HG03354 (cell line): ENCODE measurements at regions not wholly inside any gene's neighbourhood (a gene's known extent, or its start where the extent isn't known, plus 50 kb on each side); places are given as distances from the start of the nearest gene placed in this dataset.

Experiments used
- ATAC-seq: cut with Tn5 transposase; IDR thresholded peaks from one replicate; pipeline ENCODE4 v1.9.1; 2021; ENCODE audit warnings: mild to moderate bottlenecking; ENCODE audit not compliant: unreplicated experiment, poor library complexity, severe bottlenecking

DNA sequence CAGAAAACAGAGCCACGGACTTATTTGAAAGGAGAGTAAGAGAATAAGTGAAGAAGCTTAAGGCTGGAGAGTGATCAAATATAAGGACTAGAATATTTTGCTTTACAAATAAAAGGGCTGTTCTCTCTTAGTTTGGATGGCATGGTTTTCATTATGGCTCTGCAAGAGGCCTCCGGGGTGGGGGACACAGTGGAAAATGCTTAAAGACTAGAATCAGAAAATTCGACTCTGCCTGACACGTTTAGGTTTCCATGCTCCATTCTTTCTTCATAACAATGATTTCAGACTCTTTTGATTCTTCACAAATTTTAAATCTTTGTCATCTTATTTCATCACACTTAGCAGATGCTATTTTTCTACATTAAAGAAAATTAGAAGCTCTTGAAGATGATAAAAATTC, 632.4 kb upstream of the BOD1L1 start:
- ATAC-seq, result no peak

DNA sequence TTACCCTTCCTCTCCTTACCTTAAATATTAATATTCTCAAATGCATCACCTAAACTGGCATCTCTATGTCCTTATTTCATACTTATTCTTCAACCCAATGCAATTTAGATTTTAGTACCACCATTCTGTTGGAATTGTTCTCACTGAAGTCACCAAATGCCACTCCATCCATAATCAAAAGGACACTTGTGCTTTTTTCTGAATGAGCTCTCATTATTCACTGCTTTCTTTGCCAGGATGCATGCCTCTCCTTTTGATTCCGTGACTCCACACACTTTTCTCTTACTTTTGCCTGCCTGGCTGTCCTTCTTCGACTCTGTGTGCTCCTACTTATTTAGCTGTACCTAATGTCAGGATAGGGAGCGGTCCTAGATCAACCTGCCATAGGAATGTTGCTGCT, 633.1 kb upstream of the BOD1L1 start:
- ATAC-seq, result no peak

DNA sequence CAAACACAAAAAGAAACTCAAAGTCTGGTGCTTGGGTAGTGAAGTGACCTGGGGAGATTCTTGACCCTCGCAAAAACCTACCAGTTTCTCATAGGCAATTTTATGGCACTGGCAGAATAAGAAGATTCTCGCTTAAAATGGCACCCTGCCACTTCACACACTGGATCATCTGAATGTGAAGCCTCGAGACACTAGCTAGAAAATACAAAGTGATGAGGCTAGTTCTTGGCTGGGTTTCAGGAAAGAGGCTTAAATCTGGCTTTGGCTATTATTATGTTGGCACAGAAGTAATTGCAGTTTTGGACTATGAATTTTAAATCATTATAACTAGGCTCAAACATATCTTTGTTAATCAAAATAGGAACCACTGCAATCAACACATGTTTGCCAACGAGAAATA, 634.7 kb upstream of the BOD1L1 start:
- no peak for ATAC-seq

DNA sequence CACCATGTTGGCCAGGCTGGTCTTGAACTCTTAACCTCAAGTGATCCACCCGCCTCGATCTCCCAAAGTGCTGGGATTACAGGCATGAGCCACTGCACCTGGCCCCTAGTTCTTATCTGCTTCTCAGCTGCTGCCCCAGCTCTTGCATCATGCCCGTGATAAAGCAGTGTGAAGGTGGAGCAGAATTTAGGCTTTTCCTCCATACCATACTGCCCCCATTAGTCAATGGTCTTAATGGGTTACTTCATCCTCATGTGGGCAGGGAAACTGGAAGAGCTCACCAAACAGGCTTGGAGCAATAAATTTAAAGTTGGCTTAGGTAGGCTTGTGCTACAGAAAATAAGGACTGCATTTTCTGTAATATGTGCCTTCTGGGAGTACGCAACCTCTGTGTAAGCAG, 636.9 kb upstream of the BOD1L1 start:
- ATAC-seq, result no peak

DNA sequence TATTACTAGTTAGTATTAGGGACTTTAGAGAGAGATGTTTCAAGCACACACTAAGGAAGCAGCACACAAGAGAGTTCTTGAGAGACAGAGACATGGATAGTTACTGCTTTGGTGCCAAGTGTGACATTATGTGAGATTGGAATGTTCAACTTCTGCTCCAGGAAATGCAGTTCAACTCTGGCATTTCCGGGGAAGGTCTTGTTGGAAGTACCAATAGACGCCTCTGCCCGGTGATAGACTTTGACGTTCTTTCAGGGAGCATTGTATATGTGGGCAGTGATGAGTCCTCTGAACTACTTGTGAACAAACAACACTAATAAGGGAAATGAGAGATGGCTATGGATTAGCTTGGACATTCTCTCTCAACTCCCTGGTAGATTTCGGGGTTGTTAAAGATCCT, 638.1 kb upstream of the BOD1L1 start:
- no peak for ATAC-seq

DNA sequence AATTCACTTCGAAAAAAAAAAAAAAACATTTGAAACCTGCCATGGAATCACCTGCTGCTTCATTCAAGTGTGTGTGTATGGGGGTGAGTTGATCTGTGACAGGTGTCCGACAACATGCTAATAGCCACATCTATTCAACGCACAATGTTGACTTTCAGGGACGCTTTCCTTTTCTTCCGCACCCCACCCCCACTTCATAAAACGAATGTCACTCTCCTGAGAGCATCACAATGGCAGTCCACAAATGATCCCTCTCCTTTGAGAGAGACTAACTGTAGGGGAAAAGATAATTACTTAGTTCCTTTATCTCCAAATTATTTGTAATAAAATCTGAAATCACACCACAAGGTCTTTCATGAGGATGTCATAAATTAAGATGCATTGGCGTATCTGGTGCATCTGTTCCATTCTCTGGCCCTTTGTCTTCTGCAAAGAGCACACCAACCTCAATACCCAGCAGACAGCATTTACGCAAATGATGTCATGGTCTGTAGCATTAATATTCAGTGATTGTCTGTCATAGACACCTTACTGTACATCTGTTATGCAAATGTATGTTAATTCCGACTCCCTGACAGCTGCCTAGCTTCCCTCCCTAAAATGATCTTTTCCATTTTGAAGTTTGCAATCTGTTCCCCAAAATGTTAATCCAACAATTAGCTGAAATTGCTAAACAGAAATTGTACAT, 640.0 kb upstream of the BOD1L1 start:
- ATAC-seq, result no peak

DNA sequence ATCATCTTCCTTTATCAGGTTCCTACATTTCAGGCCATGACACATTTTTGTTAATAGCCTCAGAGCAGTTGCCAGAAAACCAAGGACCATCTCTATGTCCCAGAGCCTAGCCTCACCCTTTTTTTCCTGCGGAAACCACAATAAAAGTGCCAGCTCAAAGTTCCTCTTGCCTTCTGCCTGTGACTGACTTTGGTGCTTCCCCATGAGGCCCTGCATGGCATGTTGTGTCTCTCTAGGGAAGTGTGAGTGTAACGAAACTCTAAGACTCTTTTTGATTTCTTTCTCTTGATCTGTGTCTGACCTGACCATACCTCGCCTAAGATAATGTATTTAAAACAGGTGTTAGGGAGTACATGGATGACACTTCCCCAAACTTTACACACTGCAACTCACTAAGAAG, 642.3 kb upstream of the BOD1L1 start:
- ATAC-seq, result peak; percentile 44

DNA sequence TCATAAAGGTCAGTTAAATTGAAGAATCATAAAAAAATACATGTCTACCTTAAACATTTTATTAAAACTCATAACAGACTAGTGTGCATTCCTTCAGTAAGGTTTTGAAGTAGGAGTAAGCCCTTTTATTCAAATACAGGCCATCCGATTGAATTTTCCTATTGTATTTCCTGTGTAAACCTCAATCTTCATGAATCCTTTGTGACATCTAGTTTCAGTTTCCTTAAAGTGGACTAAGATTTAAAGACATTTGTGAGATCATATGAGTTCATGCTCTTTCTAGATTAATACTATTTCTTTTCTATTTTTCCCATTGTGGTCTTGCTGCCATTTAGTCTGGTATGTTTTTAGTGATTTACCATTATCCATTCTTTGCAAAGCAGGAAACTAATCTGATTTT, 644.7 kb upstream of the BOD1L1 start:
- no peak for ATAC-seq

DNA sequence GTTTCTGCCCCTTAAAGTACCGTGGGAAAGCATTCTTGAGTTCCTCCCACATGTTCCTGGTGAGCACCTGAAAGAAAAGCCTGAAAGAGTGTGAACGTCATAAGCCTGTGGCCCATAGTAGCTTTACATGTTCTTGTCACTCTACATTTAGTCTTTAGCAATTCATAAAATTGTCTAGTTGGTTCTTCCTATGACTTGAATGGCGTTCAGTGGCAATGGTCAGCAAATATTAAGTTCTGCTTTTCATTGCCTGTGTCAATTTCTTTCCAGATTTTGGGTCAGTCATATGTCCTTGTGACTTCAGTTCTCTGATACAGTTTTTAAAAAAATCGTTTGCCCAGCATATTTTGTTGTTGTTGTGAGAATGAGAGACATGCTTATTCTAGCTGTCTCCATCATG, 650.0 kb upstream of the BOD1L1 start:
- ATAC-seq, result no peak

DNA sequence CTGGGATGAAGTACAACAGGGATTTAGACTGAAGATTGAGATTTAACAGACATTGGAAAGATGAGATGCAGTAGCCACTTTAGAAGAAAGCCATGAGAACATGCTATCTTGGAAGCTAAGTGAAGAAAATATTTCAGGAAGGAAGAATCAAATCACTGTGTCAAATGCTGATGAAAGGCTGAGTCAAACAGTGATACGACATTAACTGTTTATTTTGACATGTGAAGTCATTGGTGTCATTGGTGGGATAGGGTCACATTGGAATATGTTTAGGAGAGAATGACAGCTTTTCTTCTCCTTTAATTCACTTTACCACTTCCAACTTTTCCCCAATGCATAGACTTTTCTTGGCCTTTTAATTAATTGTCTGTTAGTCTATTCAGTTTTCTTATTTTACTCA, 653.0 kb upstream of the BOD1L1 start:
- ATAC-seq, result no peak

DNA sequence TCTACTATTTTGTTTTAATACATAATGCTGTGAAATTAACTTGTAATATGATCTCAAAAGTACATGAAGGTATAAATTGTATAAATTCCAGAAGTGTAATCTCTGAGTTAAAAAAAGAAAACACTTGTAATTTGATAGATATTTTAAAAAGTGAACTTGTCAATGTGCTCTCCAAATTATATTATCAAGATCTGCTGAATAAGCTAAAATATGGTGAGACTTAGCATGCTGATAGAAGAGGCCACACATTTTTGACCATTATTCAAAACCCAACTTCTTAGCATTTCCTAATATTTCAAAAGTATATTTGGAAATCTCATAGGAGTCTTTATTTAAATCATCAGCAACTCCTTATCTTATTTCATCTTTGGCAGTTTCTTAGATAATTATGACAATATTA, 657.1 kb upstream of the BOD1L1 start:
- ATAC-seq, result no peak

DNA sequence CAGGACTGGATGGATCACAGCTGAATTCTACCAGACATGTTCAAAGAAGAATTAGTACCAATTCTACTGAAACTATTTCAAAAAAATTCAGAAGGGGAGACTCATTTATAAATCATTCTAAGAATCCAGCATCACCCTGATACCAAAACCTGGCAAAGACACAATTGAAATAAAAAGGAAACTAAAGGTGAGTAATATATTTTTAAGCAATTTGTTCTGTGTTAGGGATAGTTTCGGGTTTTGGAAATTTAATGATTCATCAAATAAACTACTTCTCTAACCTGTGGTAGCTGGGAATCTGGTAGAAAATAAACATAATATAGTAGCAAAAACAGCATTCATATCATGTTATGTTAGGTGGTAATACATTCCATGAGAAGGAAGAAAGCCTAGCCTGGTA, 662.2 kb upstream of the BOD1L1 start:
- no peak for ATAC-seq

DNA sequence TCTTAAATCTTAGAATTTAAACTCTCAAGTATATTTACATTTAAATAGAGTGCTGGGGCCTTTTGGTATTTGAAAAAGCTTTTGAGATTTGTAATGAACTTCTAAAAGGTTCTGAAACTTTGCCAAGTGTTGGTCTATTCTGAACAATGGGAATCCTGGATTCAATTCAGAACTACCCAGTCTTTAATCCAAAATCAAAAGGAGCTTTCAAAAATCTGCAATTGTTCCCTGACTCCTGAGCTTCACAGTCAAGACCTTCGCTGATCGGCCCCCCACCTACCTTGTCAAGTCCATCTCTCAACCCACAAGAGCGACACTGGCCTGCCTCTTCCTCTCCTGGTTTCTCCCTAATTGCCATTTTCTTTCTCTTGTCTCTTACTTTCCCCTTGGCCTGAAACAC, 666.1 kb upstream of the BOD1L1 start:
- no peak for ATAC-seq

DNA sequence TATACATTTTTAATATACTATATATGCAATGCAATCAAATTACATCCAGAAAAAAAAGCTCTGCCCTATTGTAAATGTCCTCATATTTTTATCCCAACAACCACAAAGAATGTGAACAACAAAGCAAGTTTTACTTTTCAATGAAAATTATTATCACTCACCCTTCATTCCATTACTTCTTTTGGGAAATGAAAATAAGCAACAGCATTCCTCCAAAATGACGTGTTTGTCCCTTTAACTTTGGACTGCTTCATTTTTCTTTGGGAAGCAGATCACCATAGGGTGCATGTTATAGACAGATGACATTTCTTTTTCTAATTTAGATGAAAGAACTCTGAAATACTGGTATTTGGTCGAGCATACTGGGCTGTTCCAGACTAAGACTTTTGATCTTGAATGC, 667.1 kb upstream of the BOD1L1 start:
- no peak for ATAC-seq

DNA sequence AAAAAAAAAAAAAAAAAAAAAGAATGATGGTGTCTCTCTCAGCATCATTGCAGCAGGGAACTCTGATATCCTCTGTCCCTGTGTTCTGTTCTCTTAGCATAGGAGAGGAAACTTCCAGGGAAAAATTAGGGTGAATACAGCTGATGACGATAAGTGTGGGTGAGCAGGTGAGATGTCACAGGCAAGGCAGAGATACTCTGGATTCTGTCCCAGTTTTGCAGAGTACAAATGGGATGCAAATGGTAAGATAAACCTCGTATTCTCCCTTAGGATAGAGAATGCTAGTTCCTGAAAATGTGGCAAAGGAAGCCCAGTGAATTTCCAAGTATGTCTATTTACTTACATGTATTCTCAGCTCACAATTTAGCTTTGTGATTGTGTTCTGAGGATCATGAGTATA, 671.6 kb upstream of the BOD1L1 start:
- ATAC-seq, result no peak

DNA sequence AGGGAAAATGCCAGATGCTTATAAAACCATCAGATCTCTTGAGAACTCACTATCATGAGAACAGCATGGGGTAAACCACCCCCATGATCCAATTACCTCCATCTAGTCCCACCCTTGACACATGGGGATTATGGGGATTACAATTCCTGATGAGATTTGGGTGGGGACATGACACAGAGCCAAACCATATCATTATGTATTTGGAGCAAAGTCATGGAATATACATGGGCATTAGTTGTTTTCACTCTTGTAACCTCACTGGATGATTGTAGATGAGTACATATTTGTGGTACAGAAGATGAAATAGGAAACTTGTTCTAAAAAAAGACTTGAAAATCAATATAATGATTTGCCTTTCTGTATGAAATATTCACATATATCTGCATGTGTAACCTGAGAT, 674.5 kb upstream of the BOD1L1 start:
- ATAC-seq, result no peak

DNA sequence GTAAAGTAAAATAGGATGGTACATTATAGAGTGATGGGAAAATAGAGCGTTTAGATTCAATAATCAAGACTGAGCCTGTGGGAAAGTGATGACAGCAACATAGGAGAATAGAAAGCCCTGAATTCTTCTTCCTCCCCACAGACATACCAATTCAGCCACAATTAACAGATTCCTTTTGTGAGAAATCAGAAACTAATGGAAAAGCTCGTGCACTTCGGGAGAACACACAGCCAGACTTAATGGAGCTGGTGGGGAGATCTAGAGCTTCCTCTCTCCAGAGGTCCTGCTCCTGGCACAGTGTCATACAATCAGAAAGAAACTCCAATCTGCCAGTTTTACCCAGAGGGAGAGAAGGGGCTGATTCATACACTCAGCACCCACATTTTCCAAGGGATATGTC, 676.3 kb upstream of the BOD1L1 start:
- no peak for ATAC-seq

DNA sequence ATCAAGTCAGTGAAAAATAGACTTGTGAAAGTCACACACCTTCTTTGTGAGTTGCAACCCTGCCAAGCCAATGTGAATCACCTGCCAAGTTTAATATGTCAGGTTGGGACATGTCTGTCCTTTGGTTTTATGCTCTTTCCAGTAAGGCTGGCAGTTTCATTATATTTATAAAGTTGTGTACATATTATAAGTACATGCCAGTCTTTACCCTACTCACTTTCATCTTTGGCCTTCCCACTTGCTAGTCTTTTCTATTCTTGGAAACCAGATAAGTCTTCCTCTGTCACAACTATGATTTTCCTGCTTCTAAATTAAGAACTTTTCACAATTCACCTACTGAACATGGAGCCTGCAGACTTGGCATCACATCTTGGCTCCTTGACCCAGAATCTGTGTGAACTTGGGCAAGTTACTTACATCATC, 680.7 kb upstream of the BOD1L1 start:
- no peak for ATAC-seq

DNA sequence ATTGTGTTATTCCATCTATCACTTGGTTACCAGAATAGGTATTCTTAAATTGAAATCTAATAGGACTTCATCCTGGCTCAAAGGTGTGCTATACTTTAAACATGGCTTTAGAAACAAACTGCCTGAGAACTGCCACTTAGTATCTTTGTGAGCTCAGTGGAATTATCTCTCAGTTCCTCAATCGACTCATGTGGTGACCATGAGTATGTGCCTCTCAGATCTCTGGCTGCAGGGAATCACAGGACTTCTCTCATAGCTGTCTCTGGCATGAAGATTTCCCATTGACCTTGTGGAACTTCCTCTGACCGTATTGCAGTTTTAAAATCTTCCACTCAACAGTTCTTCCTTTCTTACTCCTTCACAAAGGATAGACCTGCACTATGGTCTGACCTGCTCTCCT, 681.9 kb upstream of the BOD1L1 start:
- no peak for ATAC-seq

DNA sequence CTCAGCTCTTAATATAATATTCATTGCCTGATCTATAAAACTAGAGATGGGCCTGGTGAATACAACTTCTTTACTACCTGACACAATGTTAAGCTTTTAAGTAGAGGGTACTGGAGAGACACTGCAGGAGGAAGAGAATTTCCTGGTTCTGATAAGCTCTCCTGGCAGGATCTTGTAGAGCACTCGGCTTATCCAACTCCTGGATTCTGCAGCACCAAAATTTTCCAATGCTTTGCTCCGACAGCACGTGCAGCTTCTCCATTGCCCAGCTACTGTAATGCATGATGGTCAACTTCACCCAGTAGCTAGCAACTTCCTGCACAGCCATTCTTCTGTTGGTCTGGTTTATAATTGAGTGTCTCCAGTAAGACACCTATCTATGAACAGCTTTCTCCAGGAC, 686.2 kb upstream of the BOD1L1 start:
- no peak for ATAC-seq

DNA sequence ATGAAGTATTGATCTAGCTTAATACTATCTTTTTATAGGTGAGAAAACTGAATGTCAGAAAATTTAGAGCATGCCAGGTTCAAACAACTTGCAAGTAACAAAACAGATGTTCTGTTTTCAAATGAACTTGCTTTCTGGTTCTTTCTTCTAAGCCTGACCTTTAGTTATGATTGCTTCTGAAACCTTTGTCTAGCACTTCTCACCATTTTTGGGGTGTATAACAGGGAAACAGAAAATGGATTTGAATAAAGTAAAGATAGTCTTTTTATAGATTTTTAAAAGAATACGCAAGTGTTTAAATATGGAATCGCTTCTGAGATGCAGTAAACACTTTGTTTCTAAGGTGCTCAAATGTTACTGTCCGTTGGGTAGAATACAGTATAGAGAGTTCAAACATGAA, 687.2 kb upstream of the CPEB2 start:
- no peak for ATAC-seq

DNA sequence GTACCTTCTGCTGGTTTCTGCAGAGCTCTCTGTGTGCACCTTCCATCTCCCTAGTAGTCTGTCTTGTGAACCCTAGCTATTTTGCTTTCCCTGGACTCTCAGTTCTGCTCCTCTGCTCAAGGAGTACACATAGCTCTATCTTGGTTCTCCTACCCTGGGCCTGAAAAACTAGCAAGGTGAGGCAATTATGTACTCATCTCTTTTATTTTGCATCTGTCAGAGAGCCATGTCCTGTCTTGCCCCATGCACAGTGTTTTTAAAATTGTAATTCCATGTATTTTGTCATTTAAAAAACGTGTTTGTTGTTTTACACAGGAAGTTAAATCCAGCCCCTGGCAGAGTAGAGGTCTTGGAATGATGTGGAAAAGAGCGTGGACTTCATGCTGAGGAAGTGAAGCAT, 684.9 kb upstream of the CPEB2 start:
- ATAC-seq, result no peak
